NCI-H2029 treated with DMSO at 0.1 percent for 48 hours (cell line): ENCODE measurements at regions not wholly inside any gene's neighbourhood (a gene's known extent, or its start where the extent isn't known, plus 50 kb on each side); places are given as distances from the start of the nearest gene placed in this dataset.
A peak's percentile ranks its signal among the peaks of the same experiment; 100 is the strongest.

Experiments used
- DNase-seq: peaks from one replicate; lab custom pipeline; 2025; lab: John Stamatoyannopoulos, UW

DNA sequence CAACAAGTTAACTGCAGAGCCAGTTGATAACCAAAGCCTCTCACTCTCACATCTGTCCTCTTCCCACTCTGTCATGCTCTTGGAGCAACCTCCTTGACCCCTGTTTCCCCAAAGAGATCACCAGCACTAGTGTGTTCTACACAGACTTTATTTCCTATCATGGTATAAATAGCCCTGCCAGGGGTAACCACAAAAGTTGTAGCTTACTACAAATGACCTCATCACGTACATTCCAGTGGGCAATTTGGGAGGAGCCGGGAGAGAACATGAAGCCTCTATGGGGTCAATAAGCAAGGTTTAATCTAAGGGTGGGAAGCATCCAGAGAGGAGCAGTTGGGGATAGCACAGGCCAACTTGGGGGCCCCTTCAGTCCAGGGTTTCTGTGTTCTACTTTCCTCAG, 186.5 kb downstream of the KCNA5 start:
- DNase-seq, result no peak

DNA sequence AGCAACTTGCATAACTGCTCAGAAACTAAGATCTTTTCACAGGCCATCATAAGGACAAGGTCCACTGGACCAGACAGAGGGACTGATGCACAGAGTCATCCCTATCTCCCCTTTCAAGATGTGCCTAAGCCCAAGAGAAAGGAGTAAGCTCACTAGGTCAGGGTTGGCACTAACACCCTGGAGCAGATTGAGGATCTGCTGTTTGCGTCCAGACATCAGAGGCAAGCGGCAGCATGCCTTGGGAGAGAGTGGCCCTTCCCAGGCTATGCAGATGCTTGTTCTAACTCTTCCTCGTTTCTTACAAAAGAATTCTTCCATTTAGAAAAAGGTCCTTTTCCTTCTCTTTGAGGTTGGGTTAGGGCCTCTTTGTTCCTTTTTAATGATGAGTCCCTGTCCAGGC, 187.2 kb downstream of the KCNA5 start:
- no peak for DNase-seq

DNA sequence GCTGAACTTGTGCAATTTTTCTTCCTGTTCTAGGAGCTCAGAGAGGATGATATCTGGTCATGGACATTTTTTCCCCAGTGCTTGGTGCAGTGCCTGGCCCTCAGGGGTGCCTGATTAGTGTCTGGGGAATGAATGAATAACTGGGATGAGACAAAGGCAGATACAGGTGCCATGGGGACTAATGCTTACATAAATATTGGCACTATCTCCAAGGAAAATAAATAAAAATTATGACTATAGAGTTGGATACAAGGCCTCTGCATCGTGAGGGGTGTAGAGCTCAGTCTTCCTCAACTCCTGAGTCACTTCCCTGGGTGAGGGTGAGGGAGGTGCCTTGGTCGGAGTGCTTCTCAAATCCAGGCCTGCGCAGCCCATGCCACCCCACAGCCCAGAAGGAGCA, 188.6 kb downstream of the KCNA5 start:
- DNase-seq, result no peak

DNA sequence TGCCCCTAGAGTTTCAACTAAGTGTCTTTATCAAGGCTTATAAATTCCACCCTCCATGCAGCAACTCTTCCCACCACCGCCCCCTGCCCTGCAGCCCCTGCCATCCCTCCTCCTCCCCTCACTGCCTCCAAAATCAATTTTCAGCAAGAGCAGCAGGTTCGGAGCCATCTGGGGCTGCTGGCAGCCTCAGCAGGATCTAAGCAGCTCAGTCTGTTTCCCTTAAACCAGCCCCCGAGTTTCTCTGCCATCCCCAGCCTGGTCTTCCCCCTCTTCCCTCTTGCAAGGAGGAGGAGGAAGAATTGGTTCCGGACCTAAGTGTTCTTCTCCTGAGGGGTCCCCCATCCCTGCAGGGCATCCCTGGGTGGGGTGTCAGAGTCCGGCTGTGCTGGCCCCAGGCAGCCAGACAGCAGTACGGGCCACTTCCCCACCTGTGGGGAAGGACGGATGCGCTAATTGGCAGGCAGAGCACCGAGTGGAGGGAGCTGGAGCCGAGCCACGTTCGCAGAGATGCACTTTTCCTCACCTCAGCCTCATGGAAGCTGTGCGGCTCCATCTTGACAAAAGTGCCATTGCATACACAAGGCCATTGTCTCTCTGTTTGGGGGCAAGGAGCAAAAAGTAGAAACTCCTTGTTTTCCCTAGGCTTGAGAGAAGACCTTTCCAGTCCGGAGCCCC, 189.3 kb downstream of the KCNA5 start:
- DNase-seq, result no peak

DNA sequence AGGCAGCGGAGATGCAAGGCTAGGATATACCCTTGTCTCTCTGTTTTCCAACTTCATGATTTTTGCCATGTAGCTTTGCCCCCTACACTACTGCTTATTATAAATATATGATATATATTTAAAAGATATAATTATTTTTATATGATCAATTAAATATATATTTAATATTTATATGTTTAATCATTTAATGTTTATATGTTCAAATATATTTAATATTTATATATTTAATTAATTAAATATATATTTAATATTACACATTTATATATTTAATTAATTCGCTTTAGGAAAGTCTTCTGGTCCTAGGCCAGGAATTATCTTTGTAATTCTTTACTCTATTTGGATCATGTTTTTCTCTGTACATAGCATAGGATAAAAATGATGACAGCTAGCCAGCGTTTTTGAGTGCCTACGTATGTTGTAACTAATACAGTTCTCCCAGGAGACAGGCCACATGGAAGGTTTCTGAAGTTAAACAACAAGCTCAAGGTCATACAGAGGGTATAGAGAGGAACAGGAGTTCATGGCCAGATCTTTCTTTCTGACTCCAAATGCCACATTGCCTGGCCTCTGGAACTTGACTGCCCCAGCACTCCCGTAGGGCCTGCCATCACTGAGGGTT, 192.5 kb downstream of the KCNA5 start:
- DNase-seq, result no peak

DNA sequence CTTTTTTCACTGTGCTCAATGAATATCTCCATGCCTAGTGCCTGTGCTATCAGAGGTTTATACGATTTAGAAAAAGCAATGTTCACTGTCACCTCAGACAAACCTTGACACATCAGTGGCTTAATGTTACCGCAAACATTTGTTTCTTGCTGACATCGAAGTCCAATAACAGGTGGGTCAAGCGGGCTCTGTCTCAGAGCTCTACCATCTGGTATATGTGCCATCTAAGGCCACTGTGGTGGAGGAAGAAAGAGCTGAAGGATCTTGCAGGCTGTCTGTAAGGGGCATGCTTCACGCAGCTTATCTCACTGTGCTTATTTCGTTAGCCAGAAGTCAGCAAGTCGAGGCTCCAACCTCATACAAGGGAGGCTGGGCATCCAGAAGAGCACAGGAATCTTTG, 189.5 kb upstream of the NTF3 start:
- DNase-seq, result no peak

DNA sequence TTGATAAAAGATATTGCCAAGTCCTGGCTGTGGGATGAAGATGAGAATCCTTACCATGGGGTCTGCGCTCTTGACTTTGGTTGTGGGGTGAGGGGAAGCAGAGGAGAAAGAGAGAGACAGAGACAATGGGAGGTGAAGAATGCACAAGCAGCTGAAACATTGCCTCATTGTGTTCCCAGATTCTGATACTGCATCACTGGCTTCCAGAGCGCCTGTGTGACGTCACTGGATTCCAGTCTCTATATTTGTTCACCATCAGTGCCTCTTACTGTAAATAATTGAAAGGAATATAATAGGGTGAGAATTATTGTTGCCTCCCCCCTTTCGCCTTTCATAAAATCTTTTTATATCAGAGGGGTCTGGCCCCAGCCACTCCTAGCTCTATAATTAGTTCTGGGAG, 188.9 kb upstream of the NTF3 start:
- DNase-seq, result no peak

DNA sequence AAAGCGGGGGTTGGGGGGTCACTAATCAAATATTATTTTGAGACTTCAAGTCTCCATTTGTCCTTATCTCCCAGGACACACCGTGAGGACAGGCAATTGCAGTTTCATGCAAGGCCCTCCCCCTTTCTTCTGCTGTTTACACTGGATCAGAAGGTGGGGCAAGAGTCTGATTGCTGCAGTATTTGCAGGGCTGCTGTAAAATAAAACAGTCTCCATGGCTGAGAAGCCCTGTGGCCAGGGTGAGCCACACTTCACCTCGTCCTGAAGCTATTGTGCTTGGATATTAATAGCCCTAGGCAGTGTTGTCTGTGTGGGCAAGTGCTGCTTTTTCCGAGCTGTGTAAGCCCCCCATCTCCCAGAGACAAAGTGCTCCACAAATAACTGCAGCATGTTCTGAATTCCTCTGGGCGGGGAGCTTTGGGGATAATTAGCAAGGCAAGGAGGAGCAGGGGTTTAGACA, 187.4 kb upstream of the NTF3 start:
- no peak for DNase-seq

DNA sequence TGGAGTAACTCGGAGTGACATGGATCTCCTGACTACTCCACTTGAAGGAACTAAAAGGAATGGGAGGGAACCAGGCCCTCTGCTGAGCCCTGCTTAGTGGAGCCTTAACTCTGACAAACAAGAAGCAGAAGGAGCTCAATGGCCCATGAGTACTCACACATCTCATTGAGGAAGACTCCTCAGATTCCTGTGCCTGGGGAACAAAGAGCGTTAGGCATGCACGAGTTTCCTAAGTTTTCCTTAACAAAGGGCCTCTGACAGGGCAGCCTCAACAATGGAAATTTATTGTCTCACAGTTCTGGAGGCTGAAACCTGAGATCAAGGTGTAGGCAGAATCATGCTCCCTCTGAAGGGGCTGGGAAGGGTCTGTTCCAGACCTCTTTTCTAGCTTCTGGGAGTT, 185.7 kb upstream of the NTF3 start:
- DNase-seq, result no peak

DNA sequence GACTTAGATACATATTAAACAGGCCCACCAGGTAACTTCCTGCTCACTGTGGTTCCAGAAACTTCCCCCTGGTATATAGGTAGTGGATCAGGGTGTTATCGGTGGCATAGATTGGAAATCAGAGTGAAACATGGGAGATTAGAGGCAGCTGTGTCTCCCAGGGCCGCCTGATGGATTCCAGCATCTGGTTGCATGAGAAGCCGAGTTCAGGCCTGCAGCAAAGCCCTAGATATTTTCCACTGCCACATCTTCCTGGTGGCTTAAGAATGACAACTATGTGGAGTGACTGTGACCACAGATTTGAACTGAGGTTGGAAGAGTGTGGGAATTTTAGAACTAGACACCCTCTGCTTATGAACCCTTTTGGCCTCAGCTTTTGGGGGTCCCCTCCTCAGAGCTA, 184.8 kb upstream of the NTF3 start:
- DNase-seq, result no peak

DNA sequence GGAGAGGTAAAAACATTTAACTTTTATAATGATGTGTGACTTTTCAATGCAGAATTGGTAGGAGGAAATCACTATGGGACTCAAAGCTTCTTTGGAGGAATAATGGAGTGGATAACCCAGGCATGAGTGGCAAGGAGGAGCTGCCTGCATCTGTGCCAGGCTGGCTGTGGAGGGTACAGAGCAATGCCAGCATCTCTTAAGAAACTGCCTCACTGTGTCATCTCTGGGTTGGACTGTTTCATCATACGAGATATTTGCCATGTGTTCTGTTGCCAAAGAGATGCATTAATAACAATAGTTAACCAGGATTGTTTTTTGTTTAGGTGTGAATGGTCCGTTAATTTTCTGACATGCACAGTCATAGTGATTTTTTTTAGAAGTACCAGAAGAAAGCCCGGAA, 183.7 kb upstream of the NTF3 start:
- DNase-seq, result no peak

DNA sequence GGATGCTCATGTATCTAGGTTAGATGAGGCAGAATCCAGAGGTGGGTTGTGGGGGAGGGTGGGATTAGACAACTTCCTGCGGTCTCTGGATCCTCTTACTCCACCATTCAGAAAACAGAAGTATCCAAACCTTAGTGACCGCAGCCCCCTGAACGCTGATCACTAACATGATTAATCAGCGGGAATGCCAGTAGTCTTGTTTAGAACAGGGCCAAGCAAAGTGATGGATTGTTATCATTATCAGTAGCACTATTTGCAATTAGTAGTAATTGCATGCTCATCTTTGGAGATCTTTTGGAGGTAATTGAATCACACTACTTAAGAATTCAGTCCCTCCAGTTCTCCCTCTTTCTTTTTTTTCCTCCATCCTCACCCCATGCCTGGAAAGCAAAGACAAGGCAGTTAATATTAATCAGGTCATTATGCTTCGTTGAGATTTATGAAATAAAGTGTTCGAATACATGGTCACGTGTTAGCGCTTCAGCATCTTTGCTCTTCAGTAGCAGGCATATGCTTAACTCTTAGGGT, 182.8 kb upstream of the NTF3 start:
- no peak for DNase-seq

DNA sequence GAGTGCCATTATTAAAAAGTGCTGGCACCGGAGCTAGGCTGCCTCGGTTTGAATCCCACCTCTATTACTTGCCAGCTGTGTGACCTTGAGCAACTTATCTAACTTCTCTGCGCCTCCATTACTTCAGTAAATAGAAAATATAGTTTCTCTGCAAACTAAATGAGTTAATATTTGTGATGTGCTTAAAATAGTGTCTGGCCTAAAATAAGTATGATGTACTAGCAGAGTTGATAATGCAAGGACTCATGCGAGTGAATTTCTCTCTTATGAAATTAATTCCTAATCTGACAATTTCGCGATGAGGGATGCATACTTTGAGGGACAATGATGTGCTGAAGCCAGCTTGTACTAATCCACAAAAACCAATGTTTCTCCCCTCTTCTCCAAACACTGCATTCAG, 180.8 kb upstream of the NTF3 start:
- no peak for DNase-seq

DNA sequence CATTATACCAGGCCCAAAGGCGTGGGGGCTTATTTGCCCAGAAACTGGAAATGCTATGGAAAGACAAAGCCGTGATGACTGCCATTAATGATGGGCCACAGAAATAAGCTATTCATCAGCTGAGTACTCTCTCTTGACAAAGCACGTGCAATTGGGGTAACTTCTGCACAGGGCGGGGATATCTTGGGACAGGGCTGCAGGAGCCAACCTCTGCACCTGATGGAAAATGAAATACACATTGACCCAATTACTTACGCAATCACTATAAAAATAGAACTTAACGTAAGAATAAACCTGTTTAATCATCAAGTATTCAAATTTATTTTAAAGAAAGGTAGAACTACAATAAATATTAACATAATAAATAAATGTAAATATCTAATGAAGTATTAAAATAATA, 180.1 kb upstream of the NTF3 start:
- no peak for DNase-seq

DNA sequence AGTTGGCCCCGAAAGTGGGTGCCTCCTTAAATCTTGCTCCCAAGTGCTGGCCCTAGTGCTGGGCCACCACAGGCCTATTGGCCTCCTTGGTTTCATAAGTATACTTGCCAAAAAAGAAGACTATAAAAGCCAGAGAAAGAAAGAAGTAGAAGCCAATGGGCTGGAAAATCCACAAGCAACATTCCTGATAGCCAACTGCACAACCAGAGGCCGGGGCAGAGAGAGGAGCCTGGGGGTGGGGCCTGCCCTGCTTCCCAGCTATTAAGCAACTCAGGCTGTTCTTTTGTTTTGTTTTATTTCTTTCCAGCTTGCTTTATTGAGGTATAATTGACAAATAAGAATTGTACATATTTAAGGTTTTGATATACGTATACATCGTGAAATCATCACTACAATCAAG, 177.2 kb upstream of the NTF3 start:
- no peak for DNase-seq

DNA sequence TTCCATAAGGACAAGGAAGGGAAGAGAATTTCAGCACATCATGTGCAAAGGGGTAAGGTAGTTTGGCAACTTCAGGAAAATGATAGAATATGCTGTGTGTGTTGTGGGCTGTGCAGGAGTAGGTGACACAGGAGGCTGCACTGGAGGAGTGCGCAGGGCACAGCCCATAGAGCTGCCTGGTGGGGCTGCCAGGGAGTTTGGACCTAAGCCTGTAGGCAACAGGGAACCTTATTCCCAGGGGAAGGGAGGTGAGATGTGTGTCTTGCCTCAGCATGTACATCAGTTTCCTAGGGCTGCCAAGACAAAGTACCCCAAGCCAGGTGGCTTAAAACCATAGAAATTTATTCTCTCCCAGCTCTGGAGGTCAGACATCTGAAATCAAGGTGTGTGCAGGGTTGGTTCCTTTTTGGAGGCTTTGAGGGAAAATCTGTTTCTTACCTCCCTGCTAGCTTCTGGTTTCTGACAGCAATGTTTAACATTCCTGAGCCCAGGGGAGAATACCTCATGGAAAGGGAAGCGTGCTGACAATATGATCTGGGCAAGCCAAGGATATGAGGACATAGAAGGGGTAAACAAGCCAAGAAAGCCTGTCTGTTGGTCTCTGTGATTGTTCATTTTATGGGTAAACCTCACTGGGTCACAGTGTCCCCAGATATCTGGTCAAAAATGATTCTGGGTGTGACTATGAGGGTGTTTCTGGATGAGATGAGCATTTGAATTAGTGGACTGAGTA, 174.0 kb upstream of the NTF3 start:
- DNase-seq, result no peak

DNA sequence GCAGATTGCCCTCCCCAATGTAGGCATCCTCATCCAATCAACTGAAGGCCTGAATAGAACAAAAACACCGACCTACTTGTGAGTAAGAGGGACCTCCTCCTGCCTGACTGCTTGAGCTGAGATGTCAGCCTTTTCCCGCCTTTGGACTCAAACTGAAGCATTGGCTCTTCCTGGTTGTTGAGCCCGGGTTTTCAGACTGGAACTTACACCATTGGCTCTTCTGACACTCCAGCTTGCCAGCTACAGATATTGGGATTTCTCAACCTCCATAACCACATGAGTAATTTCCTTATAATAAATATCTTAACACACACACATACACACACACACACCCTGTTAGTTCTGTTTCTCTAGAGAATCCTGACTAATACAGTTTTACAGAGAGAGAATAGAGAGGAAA, 173.4 kb upstream of the NTF3 start:
- no peak for DNase-seq

DNA sequence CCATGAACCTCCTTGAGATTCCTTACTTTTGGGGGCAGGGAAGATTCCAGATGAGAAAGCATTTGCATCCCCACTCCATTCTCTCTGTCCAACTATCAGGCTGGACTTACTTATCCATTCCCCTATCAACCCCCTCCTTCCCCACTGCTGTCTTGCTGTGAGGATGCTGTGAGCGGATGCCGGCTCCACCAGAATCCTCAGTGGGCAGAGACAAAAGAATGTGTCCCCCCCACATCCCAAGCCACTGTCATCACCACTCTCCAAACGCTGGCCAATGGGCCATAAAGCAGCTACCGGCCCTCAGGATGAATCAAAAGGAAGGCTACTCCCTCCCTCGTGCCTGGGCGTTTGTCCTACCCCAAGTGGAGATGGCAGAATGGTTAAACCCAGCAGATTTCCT, 173.0 kb upstream of the NTF3 start:
- no peak for DNase-seq

DNA sequence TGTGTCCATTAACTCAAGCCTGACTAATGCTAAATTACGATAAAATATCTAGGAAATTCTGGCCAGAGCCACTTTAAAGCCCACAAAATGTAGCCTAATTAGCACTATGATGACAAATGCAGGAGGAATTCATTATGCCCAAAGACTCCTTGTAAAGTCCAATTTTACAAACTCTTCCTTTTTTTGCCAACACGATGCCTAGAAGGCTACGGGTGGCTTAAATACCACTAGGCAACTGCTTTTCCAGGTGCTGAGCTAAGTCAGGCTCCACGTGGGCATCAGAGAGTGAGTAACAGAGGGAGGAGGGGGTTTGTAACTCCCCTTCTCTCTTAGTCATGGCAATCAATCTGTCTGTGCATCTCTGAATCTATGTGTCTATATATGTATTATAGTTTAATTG, 172.4 kb upstream of the NTF3 start:
- no peak for DNase-seq

DNA sequence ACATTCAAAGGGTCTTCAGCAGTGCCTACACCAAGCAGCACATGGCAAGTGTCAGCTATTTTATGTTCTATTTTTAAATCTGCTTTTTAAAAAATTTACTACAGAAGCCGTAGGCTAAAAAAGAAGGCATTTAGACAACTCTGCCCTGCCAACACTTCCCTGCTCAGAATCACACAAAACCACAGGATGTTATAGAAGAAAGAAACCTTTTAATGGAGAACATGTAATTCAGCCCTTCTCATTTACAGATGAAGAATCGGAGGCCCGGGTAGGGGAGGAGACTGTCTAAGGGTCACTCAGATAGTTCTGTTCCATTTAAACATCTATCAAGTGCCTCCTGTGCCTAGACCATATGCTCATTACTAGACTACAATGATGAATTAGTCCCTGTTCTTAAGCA, 171.8 kb upstream of the NTF3 start:
- DNase-seq, result no peak

DNA sequence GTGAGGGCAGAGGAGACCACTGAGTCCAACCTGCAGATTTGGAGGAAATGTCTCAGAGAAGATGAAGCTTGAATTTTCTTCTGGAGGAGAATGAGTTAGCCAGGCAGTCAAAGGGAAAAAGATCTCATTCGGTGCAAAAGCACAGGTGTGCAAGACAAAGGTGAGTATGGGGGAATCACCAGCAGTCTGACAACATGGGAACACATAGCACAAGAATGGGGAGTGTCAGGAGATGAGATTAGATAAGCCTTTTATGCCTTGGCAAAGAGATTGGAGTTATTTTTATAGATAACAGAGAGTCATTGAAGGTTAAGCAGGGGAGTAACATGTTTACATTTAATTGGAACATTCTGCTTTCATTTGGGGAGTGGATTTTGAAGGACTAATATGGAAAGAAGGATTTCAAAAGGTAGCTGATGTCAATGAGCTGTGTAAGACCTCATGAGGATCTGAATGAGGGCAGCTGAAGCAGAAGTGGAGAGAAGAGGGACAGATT, 171.3 kb upstream of the NTF3 start:
- DNase-seq, result peak; percentile 58

DNA sequence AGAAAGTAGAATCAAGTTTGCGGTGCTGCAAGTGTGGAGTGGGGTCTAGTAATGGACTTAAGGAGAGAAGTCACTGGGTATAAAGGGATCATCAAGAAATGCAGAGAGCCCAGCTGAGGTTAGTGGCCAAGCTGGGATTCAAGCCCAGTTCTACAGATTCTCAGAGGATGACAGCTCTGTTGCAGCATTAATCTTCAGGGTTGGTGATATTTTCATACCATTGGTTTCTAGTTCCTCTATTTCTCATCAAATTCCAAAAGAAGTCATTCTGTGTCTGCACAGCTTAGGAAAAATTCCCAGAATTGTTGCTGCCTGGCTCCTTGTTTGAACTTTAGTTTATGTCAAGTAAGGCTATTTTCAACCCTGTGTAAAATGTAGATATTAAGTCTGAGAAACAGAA, 169.5 kb upstream of the NTF3 start:
- DNase-seq, result no peak

DNA sequence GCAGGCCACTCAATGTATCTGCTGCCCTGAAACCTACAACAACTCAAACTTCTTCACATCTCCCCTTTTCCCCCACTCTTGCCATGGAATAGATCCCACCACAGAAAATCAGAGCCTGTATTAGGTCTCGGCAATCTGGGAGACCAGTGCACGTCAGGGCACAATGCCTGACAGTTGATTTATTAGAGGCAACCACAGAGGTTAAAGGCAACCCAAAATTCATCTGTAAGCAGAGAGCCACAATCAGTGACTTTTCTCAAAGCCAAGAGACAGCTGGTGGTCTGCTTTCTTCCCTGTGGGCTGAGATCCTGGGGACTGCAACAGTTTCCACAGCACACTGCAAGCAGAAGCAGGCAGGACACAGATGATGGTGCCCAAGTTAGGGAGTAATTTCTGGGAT, 169.0 kb upstream of the NTF3 start:
- DNase-seq, result no peak
